Ascending aorta (tissue), 2 donors: ENCODE measurements at regions not wholly inside any gene's neighbourhood (a gene's known extent, or its start where the extent isn't known, plus 50 kb on each side); places are given as distances from the start of the nearest gene placed in this dataset.

ENCODE experiments used
- DNase-seq, 2 donors: peaks; one replicate each; pipeline ENCODE4 v3.0.0-alpha.2; 2019; ENCODE audit warnings: low spot score in 2 of 2
- H3K27ac ChIP-seq, 2 donors: fragments of 200-600 bp; sonication (generic); one replicate each; pipeline ENCODE4 v1.5.1; 2016 to 2017; ENCODE audit warnings: mild to moderate bottlenecking in 1 of 2
- H3K27me3 ChIP-seq: fragments of 200-600 bp; sonication (generic); one replicate; pipeline ENCODE4 v1.5.1; 2017
- H3K36me3 ChIP-seq, 2 donors: fragments of 200-600 bp; sonication (generic); one replicate each; pipeline ENCODE4 v1.5.1; 2016
- H3K4me1 ChIP-seq, 2 donors: fragments of 200-600 bp; sonication (generic); one replicate each; pipeline ENCODE4 v1.5.1; 2016 to 2017; ENCODE audit warnings: mild to moderate bottlenecking in 1 of 2
- H3K4me3 ChIP-seq, 2 donors: fragments of 200-600 bp; sonication (generic); one replicate each; pipeline ENCODE4 v1.5.1; 2016 to 2017; ENCODE audit warnings: mild to moderate bottlenecking in 1 of 2
- H3K9me3 ChIP-seq, 2 donors: fragments of 200-600 bp; sonication (generic); one replicate each; pipeline ENCODE4 v1.5.1; 2016
- intact Hi-C: fragments of 100-400 bp; cut with DNase I; formaldehyde crosslinking; loops from one replicate; pipeline ENCODE4 v1.15.1; 2023
- TF ChIP-seq, protein P1 (sequence below), 3 experiments: fragments of 200-600 bp in 2 of 3; fragments of 450-650 bp in 1 of 3; sonication (generic) in 2 of 3; IDR thresholded peaks; one replicate each; pipeline ENCODE4 v1.5.1; 2016 to 2019; ENCODE audit warnings: antibody characterized with exemption in 3 of 3, mild to moderate bottlenecking in 1 of 3, moderate library complexity in 1 of 3

DNA sequence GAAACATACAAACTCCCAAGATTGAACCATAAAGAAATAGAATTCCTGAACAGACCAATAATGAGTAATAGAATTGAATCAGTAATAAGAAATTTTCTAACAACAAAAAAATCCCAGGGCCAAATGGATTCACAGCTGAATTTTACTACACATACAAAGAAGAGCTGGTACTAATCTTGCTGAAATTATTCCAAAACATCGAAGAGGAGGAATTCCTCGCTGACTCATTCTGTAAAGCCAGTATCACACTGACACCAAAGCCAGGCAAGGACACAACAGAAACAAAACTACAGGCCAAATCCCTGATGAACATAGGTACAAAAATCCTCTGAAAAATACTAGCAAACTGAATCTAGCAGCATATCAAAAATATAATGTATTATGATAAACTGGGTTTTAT lies 367.8 kb upstream of the CLEC14A start:
- H3K27me3 ChIP-seq = no peaks in the 10 kb centered on the region
- TF ChIP-seq, protein P1, sequence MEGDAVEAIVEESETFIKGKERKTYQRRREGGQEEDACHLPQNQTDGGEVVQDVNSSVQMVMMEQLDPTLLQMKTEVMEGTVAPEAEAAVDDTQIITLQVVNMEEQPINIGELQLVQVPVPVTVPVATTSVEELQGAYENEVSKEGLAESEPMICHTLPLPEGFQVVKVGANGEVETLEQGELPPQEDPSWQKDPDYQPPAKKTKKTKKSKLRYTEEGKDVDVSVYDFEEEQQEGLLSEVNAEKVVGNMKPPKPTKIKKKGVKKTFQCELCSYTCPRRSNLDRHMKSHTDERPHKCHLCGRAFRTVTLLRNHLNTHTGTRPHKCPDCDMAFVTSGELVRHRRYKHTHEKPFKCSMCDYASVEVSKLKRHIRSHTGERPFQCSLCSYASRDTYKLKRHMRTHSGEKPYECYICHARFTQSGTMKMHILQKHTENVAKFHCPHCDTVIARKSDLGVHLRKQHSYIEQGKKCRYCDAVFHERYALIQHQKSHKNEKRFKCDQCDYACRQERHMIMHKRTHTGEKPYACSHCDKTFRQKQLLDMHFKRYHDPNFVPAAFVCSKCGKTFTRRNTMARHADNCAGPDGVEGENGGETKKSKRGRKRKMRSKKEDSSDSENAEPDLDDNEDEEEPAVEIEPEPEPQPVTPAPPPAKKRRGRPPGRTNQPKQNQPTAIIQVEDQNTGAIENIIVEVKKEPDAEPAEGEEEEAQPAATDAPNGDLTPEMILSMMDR (IDR thresholded peaks at IDR 0.05) = no peak
- no peak overlapping the region for H3K27ac ChIP-seq
- intact Hi-C loops = no loop called here
- no peak overlapping the region for H3K4me3 ChIP-seq
- no peaks in the 10 kb centered on the region for H3K9me3 ChIP-seq
- DNase-seq = no peak
- H3K36me3 ChIP-seq = no peaks in the 10 kb centered on the region
- H3K4me1 ChIP-seq = no peaks in the 10 kb centered on the region

DNA sequence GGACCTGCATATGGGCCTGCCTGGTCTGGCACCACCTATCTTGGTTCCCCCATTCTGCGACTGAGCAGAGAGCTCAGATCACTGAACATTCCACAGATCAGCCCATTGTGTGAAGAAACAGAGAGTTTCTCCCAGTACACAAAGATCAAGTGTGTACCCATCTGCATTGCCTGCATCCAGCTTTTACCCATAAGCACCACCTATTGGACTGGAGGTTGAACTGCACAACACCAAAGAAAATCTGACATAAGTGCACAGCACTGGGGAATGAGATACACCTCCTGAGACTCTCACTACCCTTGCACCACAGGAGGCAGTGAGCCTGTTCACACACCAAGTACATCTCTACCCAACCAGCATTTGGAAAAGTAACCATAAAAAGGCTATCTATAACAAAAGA lies 362.6 kb upstream of the CLEC14A start:
- no peak for DNase-seq
- no peaks in the 10 kb centered on the region for H3K36me3 ChIP-seq
- H3K4me1 ChIP-seq = no peaks in the 10 kb centered on the region
- H3K9me3 ChIP-seq = no peaks in the 10 kb centered on the region
- intact Hi-C loops = no loop called here
- TF ChIP-seq, protein P1 (IDR thresholded peaks at IDR 0.05) = no peak
- H3K27me3 ChIP-seq = no peaks in the 10 kb centered on the region
- H3K27ac ChIP-seq = no peak overlapping the region
- no peak overlapping the region for H3K4me3 ChIP-seq

DNA sequence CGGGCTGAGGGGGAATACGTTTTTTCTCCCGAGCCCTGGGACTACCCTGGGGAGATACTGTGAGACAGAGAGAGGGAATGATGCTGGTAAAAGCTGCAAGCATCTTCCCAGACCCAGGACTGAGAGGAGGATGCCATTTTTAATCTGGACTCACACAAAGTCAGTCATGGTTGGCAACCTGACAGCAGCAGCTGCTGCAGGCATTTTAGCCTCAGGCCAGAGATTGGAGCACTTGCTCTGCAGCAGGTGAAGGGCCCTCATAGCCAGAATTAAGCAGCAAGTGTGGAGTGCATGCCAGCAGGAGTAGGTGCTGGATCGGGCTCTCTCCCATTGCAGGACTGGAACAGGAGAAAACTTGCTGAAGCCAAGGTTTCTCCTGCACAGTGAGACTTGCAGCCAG lies 361.1 kb upstream of the CLEC14A start:
- intact Hi-C loops = no loop called here
- Histone ChIP-seq H3K4me3 (no peak overlapping the region), H3K4me1 (no peaks in the 10 kb centered on the region), H3K9me3 (no peaks in the 10 kb centered on the region), H3K27ac (no peak overlapping the region), H3K27me3 (no peaks in the 10 kb centered on the region), H3K36me3 (no peaks in the 10 kb centered on the region)
- no peak for DNase-seq
- TF ChIP-seq, protein P1 (IDR thresholded peaks at IDR 0.05) = no peak

DNA sequence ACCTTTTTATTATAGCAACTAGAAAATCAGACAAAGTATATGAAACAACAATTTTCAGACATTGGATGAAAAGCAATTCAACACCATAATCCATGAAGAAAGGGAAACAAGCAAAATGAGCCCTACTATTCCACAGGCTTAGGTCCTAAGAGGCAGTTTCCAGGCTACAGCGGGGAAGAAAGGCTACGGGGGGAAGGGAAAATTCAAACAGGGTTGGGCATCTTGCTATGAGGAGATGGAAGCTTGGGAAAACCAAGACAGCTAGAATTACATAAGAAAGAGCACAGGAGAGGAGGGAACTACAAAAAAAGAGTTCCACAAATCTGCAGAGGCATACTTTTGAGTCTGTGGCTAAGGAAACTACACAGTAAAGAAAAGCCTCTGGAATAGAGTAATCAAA lies 356.0 kb upstream of the CLEC14A start:
- intact Hi-C loops = no loop called here

DNA sequence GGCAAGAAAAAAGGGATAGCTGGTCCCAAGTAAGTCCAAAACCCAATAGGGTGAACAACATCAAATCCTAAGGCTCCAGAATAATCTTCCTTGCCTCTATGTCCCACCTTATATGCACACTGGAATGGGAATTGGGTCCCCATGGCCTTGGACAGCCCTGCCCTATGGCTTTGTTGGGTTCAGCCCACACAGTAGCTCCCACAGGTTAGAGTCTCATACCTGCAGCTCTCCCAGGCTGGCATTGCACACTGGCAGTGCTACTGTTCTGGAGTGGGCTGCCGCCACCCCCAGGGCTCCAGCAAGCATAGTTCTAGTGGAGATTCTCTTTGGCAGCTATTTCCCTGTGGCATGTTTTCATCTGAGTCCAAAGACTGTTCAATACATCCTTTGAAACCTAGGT lies 352.4 kb upstream of the CLEC14A start:
- Histone ChIP-seq H3K9me3 (no peaks in the 10 kb centered on the region), H3K27me3 (no peaks in the 10 kb centered on the region), H3K36me3 (no peaks in the 10 kb centered on the region), H3K27ac (no peak overlapping the region), H3K4me1 (no peaks in the 10 kb centered on the region), H3K4me3 (no peak overlapping the region)
- no peak for DNase-seq
- intact Hi-C loops = no loop called here
- TF ChIP-seq, protein P1 (IDR thresholded peaks at IDR 0.05) = no peak

More for the DNA sequence above, 356.0 kb upstream of the CLEC14A start:
- Histone ChIP-seq H3K4me1 (no peaks in the 10 kb centered on the region), H3K27me3 (no peaks in the 10 kb centered on the region), H3K36me3 (no peaks in the 10 kb centered on the region), H3K4me3 (no peak overlapping the region), H3K27ac (no peak overlapping the region), H3K9me3 (no peaks in the 10 kb centered on the region)
- DNase-seq = no peak
- TF ChIP-seq, protein P1 (IDR thresholded peaks at IDR 0.05) = no peak
